ENCODE measurements at regions not wholly inside any gene's neighbourhood (a gene's known extent, or its start where the extent isn't known, plus 50 kb on each side); places are given as distances from the start of the nearest gene placed in this dataset.
"Not testable (repeated sequence)": the region's sequence is repeated elsewhere in the genome, so short reads cannot be mapped to it uniquely, and the experiment has no call there.

DNA sequence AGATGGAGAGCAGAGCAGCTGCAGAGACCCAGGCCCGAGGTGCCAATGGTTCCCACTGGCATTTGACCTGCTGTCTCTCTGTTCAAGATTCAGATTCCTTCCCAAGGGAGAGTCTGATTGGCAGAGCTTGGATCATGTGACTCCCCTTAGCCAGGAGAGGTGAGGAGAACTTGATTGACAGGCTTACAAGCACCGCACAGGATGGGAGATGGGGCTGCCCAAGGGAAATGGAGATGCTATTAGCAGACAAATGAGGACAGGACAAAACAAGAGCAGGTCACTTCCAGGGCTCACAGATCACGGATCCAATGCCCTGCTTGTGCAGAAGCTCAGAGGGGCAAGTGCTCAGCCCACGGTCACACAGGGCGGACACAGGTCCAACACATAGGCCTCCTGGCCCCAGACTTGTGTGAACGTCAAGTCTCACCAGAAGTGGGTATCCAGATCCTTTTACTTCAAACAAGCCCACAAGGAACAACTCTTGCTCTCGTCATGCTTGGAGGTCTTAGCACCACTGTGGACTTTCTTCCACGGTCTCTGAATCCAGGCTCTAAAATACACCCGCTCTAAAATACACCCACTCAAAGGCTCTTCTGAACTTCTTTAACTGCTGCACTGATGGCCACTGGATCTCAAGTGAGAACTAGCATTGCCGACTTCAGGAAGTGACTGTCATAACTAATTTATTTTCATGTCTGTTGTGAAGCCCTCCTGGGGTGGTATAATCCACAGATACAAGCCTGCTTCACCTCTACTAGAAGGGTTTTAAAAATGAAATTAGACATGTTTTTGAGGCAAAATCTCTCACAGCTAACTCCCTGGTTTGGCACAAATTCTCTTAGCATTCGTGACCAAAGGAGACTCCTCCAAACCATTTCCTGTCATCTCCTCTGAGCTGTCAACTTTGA lies 274.9 kb downstream of the RRAGC start:
- Histone ChIP-seq H3K9me3 (ENCODE audit: control insufficient read depth, insufficient read depth, low read length) (no peaks in the 10 kb centered on the region), H3K4me1 (ENCODE audit: insufficient read depth, low read length) (no peaks in the 10 kb centered on the region; the same call in 1 of the 2 replicates), H3K36me3 (ENCODE audit: insufficient read depth, low read length) (no peaks in the 10 kb centered on the region), H3K9ac (ENCODE audit: low read depth, low read length) (no peak overlapping the region)

DNA sequence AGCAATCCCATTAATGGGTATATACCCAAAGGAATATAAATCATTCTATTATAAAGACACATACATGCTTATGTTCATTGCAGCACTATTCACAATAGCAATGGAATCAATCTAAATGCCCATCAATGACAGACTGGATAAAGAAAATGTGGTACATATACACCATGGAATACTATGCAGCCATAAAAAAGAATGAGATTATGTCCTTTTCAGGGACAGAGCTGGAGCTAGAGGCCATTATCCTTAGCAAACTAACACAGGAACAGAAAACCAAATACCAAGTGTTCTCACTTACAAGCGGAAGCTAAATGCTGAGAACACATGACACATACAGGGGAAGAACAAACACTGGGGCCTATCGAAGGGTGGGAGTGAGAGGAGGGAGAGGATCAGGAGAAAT lies 276.3 kb downstream of the RRAGC start:
- H3K9me3 ChIP-seq (ENCODE audit: control insufficient read depth, insufficient read depth, low read length); H3K36me3 ChIP-seq (ENCODE audit: insufficient read depth, low read length); H3K4me1 ChIP-seq (ENCODE audit: insufficient read depth, low read length); H3K9ac ChIP-seq (ENCODE audit: low read depth, low read length): not testable (repeated sequence)

DNA sequence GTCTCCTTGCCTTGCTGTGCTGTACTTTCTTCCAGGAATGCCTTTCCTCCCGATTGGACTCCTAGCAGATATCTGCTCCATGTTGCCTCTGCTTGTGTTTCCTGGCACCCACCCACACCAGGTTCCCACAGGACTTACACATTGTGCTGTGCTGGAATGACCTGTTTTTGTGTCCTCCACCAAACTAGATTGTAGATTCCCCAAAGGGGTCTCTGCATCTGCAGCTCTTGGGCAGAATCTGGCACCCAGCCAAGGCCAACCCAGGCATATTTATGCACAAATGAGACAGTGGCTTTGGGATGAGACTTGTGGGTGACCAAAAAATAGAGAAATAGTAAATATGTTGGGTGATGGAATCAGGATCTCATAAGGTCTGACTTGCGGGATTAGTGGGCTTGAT lies 278.2 kb downstream of the RRAGC start:
- H3K9me3 ChIP-seq (ENCODE audit: control insufficient read depth, insufficient read depth, low read length): no peaks in the 10 kb centered on the region
- no peaks in the 10 kb centered on the region for H3K36me3 ChIP-seq (ENCODE audit: insufficient read depth, low read length)
- H3K4me1 ChIP-seq (ENCODE audit: insufficient read depth, low read length): peaks cover 7% of the 10 kb centered on the region; the same call in 1 of the 2 replicates
- H3K9ac ChIP-seq (ENCODE audit: low read depth, low read length): no peak overlapping the region

DNA sequence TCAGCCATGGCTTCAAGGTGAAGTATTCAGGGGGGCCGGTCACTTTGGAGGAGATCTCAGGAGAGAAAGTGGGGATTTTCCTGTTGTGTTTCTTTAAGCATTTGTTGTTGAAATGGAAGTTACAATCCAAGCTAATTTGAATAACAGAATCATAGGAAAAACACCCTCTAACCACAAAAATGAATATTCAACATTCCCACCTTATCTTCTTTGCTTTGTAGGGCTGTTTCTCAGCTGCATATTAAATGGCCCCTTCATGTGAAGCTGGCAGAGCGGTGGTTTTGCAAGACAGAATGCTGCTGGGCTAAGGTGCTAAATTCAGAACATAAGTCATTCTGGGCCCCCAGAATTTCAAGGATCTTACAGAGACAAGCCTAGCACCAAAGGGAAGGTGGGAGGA lies 279.0 kb downstream of the RRAGC start:
- Histone ChIP-seq H3K36me3 (ENCODE audit: insufficient read depth, low read length) (no peaks in the 10 kb centered on the region), H3K9me3 (ENCODE audit: control insufficient read depth, insufficient read depth, low read length) (no peaks in the 10 kb centered on the region), H3K9ac (ENCODE audit: low read depth, low read length) (no peak overlapping the region), H3K4me1 (ENCODE audit: insufficient read depth, low read length) (peaks cover 7% of the 10 kb centered on the region; the same call in 1 of the 2 replicates)

DNA sequence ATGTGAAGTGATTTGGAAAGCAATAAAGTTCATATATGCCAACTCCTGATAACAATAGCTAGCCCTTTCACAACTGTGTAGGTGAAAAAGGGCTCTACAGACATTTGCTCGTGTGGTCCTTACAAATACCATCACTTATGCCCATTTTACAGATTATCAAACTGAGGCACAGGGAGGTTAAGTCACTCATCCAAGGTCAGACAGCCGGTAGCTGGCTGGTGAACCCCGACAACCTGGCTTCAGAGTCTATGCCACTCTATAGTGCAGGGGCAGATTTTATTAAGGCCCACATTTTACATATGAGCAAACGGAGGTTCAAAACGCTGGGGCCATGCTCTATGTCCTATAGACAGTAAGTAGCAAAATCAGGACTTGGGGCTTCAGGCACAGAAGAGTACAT lies 280.5 kb downstream of the RRAGC start:
- H3K9me3 ChIP-seq (ENCODE audit: control insufficient read depth, insufficient read depth, low read length): no peaks in the 10 kb centered on the region
- H3K9ac ChIP-seq (ENCODE audit: low read depth, low read length): peak overlapping the region; percentile 58; the same call in 1 of the 2 replicates
- H3K36me3 ChIP-seq (ENCODE audit: insufficient read depth, low read length): no peaks in the 10 kb centered on the region
- peaks cover 7% of the 10 kb centered on the region; the same call in 1 of the 2 replicates for H3K4me1 ChIP-seq (ENCODE audit: insufficient read depth, low read length)

DNA sequence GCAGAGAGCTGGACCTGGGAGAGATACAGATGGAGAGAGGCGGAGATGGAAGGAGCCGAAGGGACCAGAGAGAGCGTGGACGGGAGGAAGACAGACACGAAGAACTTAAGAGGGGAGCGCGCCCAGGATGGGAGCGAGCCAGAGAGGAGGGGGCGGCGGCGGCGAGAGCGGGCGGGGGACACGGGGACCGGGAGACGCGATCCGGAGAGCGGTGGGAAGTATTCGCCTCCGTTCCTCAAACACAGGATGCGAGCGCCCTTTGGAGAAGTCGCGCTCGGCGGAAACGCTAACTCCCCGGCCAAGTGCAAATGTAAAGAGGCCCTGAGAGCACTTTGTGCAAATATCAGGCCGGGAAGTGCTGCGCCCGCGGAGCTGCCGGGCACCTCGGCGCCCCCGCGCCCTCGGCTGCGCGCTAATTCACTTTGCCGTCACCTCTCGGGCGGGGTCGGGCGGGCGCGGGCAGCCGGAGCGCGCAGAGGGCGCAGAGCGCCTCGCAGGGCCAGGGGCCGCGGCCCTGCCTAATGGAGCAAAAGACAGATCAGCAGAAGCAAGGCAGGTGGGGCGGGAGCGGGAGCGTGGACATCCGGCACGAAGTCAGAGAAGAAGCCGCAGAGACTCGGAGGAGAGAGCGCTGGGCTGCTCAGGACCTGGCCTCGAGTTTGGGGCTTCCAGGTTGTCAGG lies 281.2 kb downstream of the RRAGC start:
- Histone ChIP-seq H3K4me1 (ENCODE audit: insufficient read depth, low read length) (peaks cover 7% of the 10 kb centered on the region; the same call in 1 of the 2 replicates), H3K9ac (ENCODE audit: low read depth, low read length) (peak overlapping the region; percentile 58), H3K36me3 (ENCODE audit: insufficient read depth, low read length) (no peaks in the 10 kb centered on the region), H3K9me3 (ENCODE audit: control insufficient read depth, insufficient read depth, low read length) (no peaks in the 10 kb centered on the region)

DNA sequence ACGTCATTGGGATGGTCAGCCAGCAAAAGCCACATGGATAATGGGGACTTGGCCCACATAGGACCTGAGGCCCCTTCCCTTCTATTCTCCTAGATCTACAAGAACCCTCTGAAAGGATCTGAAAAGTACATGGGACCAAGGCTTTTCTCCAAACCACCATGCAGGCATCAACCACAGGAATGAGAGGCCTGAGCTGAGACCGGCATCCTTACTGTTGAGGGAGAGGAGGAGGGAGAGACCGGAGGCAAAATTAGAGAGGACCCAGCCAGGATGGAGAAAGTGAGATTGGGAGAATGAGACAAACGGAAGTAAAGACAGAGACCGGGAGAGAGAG lies 281.7 kb downstream of the RRAGC start:
- H3K9ac ChIP-seq (ENCODE audit: low read depth, low read length): peak overlapping the region; percentile 58; the same call in 1 of the 2 replicates
- no peaks in the 10 kb centered on the region for H3K36me3 ChIP-seq (ENCODE audit: insufficient read depth, low read length)
- H3K4me1 ChIP-seq (ENCODE audit: insufficient read depth, low read length): peaks cover 7% of the 10 kb centered on the region; the same call in 1 of the 2 replicates
- no peaks in the 10 kb centered on the region for H3K9me3 ChIP-seq (ENCODE audit: control insufficient read depth, insufficient read depth, low read length)

DNA sequence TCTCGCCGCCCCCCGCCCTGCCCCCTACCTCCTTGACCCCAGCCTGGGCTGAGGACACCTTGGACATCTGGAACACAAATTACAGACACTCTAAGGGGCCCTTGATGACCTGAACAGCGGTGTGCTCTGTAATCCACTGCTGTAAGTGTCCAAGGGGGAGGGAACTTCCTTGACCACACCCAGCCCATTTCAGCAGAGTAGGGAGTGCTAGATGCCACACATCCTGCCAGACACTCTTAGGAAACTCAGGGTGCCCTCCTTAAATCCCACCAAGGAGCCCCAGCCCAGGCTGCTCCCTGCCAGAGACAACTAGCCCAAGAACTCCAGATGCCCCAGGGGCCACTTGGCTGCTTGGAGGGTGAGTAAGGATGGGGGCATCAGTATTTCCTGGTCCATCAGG lies 282.2 kb downstream of the RRAGC start:
- peaks cover 7% of the 10 kb centered on the region; the same call in 1 of the 2 replicates for H3K4me1 ChIP-seq (ENCODE audit: insufficient read depth, low read length)
- no peaks in the 10 kb centered on the region for H3K36me3 ChIP-seq (ENCODE audit: insufficient read depth, low read length)
- H3K9ac ChIP-seq (ENCODE audit: low read depth, low read length): no peak overlapping the region
- no peaks in the 10 kb centered on the region for H3K9me3 ChIP-seq (ENCODE audit: control insufficient read depth, insufficient read depth, low read length)

DNA sequence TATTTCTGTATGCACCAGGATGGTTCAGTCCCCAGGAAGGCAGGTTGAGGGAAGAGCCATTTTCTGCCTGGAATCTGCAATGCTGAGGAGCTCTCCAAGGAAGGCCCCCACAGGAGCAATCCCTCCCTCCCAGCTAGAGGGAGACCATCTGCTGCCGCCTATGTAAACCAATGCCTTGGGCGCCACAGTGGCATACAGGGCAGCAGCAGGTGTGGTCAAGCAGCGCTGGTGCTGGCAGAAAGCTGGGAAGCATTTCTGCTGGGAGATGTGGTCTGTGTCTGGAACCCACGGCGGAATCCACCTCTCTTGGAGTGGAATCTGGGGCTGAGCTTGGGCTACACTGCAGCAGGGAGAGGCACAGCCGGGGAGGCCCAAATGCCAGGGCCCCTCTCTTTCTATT lies 283.3 kb downstream of the RRAGC start:
- no peaks in the 10 kb centered on the region for H3K9me3 ChIP-seq (ENCODE audit: control insufficient read depth, insufficient read depth, low read length)
- peaks cover 7% of the 10 kb centered on the region; the same call in 1 of the 2 replicates for H3K4me1 ChIP-seq (ENCODE audit: insufficient read depth, low read length)
- no peaks in the 10 kb centered on the region for H3K36me3 ChIP-seq (ENCODE audit: insufficient read depth, low read length)
- no peak overlapping the region for H3K9ac ChIP-seq (ENCODE audit: low read depth, low read length)

DNA sequence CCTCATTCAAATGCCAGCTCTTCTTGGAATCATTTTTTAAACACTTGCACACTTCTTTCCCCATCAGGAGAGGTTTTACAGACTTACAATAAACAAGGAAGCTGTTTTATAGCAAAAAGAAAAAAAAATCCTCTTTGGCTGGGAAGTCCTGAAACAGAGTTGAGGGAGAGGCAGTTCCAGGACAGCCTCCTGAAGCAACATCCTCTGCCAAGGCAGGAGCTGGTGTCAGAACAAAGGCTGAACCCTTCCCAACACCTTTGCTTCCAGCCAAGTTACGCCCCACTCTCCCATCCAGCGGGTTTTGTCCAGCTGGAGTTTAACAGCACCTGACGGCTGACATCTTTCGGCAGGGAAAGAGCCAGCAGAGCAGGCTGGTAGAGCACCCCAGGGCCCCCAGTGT lies 287.8 kb downstream of the RRAGC start:
- no peaks in the 10 kb centered on the region for H3K36me3 ChIP-seq (ENCODE audit: insufficient read depth, low read length)
- H3K9ac ChIP-seq (ENCODE audit: low read depth, low read length): no peak overlapping the region; the same call in 1 of the 2 replicates
- no peaks in the 10 kb centered on the region for H3K9me3 ChIP-seq (ENCODE audit: control insufficient read depth, insufficient read depth, low read length)
- H3K4me1 ChIP-seq (ENCODE audit: insufficient read depth, low read length): no peaks in the 10 kb centered on the region

DNA sequence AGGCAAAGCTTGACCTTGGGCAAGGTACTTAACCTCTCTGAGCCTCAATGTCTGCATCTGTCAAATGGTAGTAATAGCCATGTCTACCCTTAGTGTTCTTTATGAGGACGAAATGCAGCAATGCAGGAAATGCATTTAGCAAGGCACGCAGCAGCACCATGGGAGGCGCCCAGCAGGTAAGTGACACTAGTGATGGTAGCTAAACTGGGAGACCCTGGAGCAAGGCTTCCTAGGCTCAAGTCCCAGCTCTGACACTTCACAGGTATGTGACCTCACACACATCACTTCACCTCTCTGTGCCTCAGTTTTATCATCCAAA lies 289.0 kb downstream of the RRAGC start:
- Histone ChIP-seq H3K36me3 (ENCODE audit: insufficient read depth, low read length) (no peaks in the 10 kb centered on the region), H3K9ac (ENCODE audit: low read depth, low read length) (no peak overlapping the region), H3K4me1 (ENCODE audit: insufficient read depth, low read length) (no peaks in the 10 kb centered on the region), H3K9me3 (ENCODE audit: control insufficient read depth, insufficient read depth, low read length) (no peaks in the 10 kb centered on the region)

DNA sequence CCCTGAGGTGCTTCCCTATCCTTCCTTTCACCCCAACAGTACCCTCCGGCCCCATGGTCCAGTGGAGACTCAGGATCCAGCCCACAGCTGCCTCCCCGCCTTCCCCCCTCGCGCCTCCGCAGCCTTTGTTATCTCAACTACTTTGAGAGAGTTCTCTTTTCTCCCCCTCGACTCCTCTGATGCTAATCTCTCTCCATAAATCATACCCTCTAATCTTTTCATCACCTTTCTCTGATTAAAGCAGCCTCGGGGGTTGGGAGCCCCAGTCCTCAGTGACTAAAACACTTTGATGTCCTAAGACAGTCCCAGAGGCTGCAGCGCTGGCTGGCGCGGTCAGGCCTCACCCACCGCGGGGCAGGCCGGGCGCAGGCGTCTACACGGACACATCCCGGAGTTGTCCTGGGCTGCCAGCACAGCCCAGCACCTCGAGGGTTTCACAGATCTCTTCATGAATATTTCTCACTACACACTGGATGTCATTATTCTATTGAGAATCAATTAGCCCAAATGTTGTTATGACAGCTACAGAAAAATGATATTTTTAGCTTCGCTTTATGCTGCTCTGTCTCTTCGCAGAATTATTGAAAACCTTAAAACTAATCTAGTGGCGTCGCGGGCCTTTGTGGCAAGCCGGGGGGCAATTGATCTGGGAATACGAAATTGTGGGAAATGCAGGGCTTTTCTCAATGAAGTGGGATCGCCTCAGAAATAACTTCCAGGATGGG lies 289.5 kb downstream of the RRAGC start:
- H3K9ac ChIP-seq (ENCODE audit: low read depth, low read length): no peak overlapping the region
- H3K9me3 ChIP-seq (ENCODE audit: control insufficient read depth, insufficient read depth, low read length): no peaks in the 10 kb centered on the region
- H3K4me1 ChIP-seq (ENCODE audit: insufficient read depth, low read length): no peaks in the 10 kb centered on the region
- no peaks in the 10 kb centered on the region for H3K36me3 ChIP-seq (ENCODE audit: insufficient read depth, low read length)

DNA sequence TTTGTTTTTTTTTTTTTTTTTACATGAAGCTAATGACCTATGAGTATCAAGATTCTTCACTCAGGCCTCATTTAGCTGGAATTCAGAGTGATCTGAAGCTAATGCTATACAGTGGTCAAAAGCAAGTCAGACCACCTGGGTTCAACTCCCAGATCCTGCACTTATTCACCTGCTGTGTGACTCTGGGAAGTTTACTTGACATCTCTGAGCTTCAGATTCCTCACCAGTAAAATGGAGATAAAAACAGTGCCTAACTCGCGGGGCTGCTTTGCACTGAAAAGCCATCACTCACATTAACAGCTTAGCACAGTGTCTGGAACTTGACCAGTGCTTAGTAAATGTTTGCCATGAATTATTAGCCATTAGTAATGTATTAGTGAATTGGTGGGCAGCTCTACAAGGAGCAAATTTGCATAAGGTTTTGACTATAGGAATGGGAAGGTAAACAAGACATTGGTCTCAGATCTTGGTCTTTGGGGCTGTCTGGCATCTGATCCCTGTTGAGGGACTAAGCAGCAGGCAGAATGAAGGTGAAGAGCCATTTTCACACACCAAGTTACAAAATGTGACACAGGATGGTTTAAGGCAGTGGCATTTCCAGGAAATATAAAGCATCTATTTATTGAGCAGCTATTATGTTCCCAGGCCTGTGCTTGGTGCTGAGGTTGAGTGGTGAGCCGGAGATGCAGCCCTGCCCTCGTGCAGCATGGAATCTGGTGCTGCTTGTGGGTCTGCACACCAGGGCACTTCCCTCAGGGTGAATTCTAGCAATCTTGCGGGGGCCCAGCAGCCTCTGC lies 291.3 kb downstream of the RRAGC start:
- Histone ChIP-seq H3K36me3 (ENCODE audit: insufficient read depth, low read length) (no peaks in the 10 kb centered on the region), H3K9ac (ENCODE audit: low read depth, low read length) (no peak overlapping the region), H3K4me1 (ENCODE audit: insufficient read depth, low read length) (no peaks in the 10 kb centered on the region), H3K9me3 (ENCODE audit: control insufficient read depth, insufficient read depth, low read length) (no peaks in the 10 kb centered on the region)

DNA sequence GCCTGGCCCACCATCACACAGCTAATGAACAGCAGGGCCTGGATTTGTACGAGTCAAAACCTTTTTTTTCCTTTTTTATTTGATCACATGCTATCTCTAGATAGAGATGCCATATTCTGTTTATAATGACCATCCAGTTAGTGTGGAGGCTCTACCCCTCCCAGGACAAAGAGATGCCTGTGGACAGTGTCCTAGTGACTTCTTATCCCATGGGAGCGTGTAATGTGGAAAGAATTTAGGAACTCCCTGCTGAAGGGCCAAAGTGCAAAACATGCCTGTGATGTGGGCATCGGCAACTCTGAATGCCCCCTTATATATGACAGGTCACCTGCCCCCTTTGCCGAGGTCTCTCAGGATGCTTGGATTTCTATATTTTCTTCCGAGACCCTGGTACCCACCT lies 292.2 kb downstream of the RRAGC start:
- Histone ChIP-seq H3K9ac (ENCODE audit: low read depth, low read length) (no peak overlapping the region), H3K9me3 (ENCODE audit: control insufficient read depth, insufficient read depth, low read length) (no peaks in the 10 kb centered on the region), H3K4me1 (ENCODE audit: insufficient read depth, low read length) (no peaks in the 10 kb centered on the region), H3K36me3 (ENCODE audit: insufficient read depth, low read length) (no peaks in the 10 kb centered on the region)

Measured in ES-I3 (cell line).